Effector memory CD8-positive, alpha-beta T cell (primary cell): ENCODE measurements at regions not wholly inside any gene's neighbourhood (a gene's known extent, or its start where the extent isn't known, plus 50 kb on each side); places are given as distances from the start of the nearest gene placed in this dataset.

Experiments used
- ATAC-seq: fragments of 150-1000 bp; cut with Tn5 transposase; replicated peaks from 2 replicates; pipeline ENCODE4 v1.10.0; 2021; ENCODE audit warnings: mild to moderate bottlenecking, moderate library complexity
- DNase-seq, 3 experiments: peaks; one replicate each; pipeline ENCODE4 v3.0.0; 2021
- H3K27ac Mint-ChIP-seq, 2 donors: one replicate each; pipeline ENCODE4 v1.8.0; 2022; ENCODE audit warnings: mild to moderate bottlenecking in 2 of 2, mixed read lengths in 2 of 2, moderate library complexity in 2 of 2
- H3K27me3 Mint-ChIP-seq, 2 donors: one replicate each; pipeline ENCODE4 v1.8.0; 2022; ENCODE audit warnings: mixed read lengths in 2 of 2
- H3K36me3 Mint-ChIP-seq: one replicate; pipeline ENCODE4 v1.8.0; 2022; ENCODE audit warnings: mild to moderate bottlenecking, moderate library complexity, mixed read lengths; ENCODE audit not compliant: insufficient read depth
- H3K4me1 Mint-ChIP-seq, 2 donors: one replicate each; pipeline ENCODE4 v1.8.0; 2022; ENCODE audit warnings: low read depth in 2 of 2, mixed read lengths in 2 of 2
- H3K4me3 Mint-ChIP-seq, 2 donors: one replicate each; pipeline ENCODE4 v1.8.0; 2022; ENCODE audit warnings: mild to moderate bottlenecking in 2 of 2, mixed read lengths in 2 of 2, moderate library complexity in 2 of 2
- H3K9me3 Mint-ChIP-seq, 2 donors: one replicate each; pipeline ENCODE4 v1.8.0; 2022; ENCODE audit warnings: mixed read lengths in 2 of 2

GRCh38 chr12:115354007-115354890 is 670.3 kb upstream of the TBX3 start:
- H3K27ac Mint-ChIP-seq = no peak overlapping the region
- no peaks in the 10 kb centered on the region for H3K27me3 Mint-ChIP-seq
- H3K4me3 Mint-ChIP-seq = no peak overlapping the region
- H3K36me3 Mint-ChIP-seq = no peaks in the 10 kb centered on the region
- DNase-seq (no peak), ATAC-seq (no peak)
- H3K9me3 Mint-ChIP-seq = peaks cover 0 to 11% of the 10 kb centered on the region in 2 donors
- no peaks in the 10 kb centered on the region for H3K4me1 Mint-ChIP-seq

DNA sequence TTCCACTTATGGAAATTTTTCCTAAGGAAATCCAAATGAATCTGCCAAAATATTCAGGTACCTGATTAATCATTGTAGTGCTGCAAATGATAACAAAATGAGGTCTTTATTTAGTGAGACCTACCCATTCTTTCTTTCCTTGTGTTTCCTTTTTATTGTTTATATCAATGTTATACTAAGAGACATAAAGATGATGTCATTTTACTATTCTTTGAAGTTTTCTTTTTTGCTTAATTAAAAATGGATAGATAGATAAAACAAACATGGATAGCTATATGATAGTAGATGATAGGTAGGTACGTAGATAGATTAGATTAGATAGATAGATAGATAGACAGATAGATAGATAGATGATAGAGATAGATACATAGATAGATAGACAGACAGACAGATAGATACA is 669.5 kb upstream of the TBX3 start:
- Mint-ChIP-seq H3K36me3 (no peaks in the 10 kb centered on the region), H3K27me3 (no peaks in the 10 kb centered on the region), H3K4me3 (no peak overlapping the region), H3K27ac (no peak overlapping the region), H3K9me3 (peaks cover 0 to 9% of the 10 kb centered on the region in 2 donors), H3K4me1 (no peaks in the 10 kb centered on the region)
- ATAC-seq (no peak), DNase-seq (no peak)

DNA sequence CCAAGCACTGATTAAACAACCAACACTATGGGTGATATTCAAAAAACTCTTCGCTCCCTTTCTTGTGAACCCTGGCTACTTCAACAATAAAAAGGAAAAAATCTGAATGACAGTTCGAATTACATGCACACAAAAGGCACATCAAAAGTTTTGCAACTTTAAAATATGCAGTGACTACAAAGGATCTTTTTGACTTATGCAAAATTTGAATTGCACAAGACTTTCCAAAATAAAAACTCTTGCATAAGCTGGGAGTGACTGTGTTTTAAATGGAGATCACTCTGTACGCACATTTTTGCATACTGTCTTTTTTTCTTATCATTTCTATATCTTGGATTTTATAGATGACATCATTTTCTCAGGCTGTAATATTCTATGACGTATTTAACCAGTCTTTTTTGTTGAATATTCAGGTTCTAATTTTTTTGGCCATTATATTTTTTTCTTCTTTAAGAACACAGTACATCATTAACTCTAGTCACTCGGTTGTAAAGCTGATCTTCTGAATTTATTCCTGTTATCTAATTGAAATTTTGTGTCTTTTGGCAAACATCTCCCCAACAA is 667.6 kb upstream of the TBX3 start:
- Mint-ChIP-seq H3K4me3 (no peak overlapping the region), H3K36me3 (no peaks in the 10 kb centered on the region), H3K27me3 (no peaks in the 10 kb centered on the region), H3K27ac (no peak overlapping the region), H3K9me3 (peaks cover 8 to 11% of the 10 kb centered on the region in 2 donors), H3K4me1 (no peaks in the 10 kb centered on the region)
- ATAC-seq (no peak), DNase-seq (no peak)

GRCh38 chr12:115349711-115350110 is 665.7 kb upstream of the TBX3 start:
- Mint-ChIP-seq H3K27me3 (no peaks in the 10 kb centered on the region), H3K36me3 (no peaks in the 10 kb centered on the region), H3K4me1 (no peaks in the 10 kb centered on the region), H3K9me3 (peaks cover 4 to 11% of the 10 kb centered on the region in 2 donors), H3K27ac (no peak overlapping the region), H3K4me3 (no peak overlapping the region)
- no peak for ATAC-seq
- DNase-seq = no peak

GRCh38 chr12:115348301-115348700 is 664.3 kb upstream of the TBX3 start:
- Mint-ChIP-seq H3K4me3 (no peak overlapping the region), H3K9me3 (peaks cover 0 to 13% of the 10 kb centered on the region in 2 donors), H3K27ac (no peak overlapping the region), H3K36me3 (no peaks in the 10 kb centered on the region), H3K4me1 (no peaks in the 10 kb centered on the region), H3K27me3 (no peaks in the 10 kb centered on the region)
- ATAC-seq (no peak), DNase-seq (no peak)

- H3K4me1 Mint-ChIP-seq = no peaks in the 10 kb centered on the region
Measured at GRCh38 chr12:115343601-115344000, 659.6 kb upstream of the TBX3 start.

GRCh38 chr12:115343008-115343407 is 659.0 kb upstream of the TBX3 start:
- Mint-ChIP-seq H3K27ac (no peak overlapping the region), H3K27me3 (no peaks in the 10 kb centered on the region), H3K36me3 (no peaks in the 10 kb centered on the region), H3K4me3 (no peak overlapping the region), H3K9me3 (peaks cover 2 to 18% of the 10 kb centered on the region in 2 donors), H3K4me1 (no peaks in the 10 kb centered on the region)
- DNase-seq (no peak), ATAC-seq (no peak)

More at GRCh38 chr12:115343601-115344000, 659.6 kb upstream of the TBX3 start:
- Mint-ChIP-seq H3K4me3 (no peak overlapping the region), H3K27ac (no peak overlapping the region), H3K36me3 (no peaks in the 10 kb centered on the region), H3K9me3 (peaks cover 2 to 20% of the 10 kb centered on the region in 2 donors), H3K27me3 (no peaks in the 10 kb centered on the region)
- ATAC-seq (no peak), DNase-seq (no peak)

DNA sequence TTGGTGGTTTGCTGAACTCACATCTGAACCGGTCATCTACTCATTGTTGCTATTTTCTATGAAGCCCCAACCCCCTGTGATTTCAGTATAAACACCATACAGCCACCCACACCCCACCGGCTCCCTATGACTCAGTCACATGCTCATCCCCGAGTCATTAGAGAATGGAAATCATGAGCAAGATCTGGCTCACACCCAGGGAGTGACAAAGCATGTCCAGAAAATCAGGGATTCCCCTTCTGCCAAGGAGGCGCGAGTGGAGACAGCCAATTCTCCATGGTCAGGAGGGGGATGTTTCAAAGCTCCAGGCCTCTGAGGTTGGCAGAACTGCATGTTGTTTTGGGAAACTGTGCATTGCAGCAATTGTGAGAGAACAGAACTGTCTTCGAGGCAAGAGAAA is 657.5 kb upstream of the TBX3 start:
- ATAC-seq (no peak), DNase-seq (no peak)
- Mint-ChIP-seq H3K9me3 (peaks cover 2 to 10% of the 10 kb centered on the region in 2 donors), H3K4me3 (no peak overlapping the region), H3K36me3 (no peaks in the 10 kb centered on the region), H3K27me3 (no peaks in the 10 kb centered on the region), H3K27ac (no peak overlapping the region), H3K4me1 (no peaks in the 10 kb centered on the region)

DNA sequence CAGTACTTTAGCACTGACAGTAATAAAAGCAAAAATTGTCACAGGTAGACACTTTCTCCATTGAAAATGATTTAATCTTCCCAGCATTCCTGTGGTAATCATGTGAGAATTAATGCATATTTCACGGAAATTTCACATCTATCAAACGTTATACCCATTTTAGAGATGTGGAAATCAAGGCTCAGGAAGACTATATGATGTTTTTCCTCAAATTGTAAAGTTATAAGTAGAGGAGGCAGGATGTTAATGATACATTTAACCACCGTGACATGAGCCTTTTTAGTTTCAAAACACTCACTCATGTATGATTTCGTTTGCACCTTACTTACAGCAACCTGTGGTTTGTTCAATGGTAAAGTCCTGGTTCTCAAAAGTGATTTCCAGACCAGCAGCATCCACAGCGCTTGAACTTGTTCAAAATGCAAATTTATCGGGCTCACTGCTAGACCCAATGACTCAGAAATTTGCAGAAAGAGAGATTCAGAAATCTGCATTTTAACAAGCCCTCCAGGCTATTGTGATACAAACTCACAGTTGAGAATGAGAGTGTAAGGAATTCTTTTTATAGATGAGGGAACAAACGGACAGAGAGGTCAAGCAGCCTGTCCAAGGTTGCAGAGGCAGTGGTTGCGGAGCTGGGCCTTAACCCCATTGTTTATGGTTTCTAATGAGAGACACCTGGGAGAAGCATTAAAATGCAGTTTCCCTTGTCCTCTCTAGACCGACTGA is 654.8 kb upstream of the TBX3 start:
- DNase-seq (no peak), ATAC-seq (no peak)
- H3K4me1 Mint-ChIP-seq = no peaks in the 10 kb centered on the region
- no peaks in the 10 kb centered on the region for H3K27me3 Mint-ChIP-seq
- H3K4me3 Mint-ChIP-seq = no peak overlapping the region
- no peak overlapping the region for H3K27ac Mint-ChIP-seq
- peaks cover 2 to 24% of the 10 kb centered on the region in 2 donors for H3K9me3 Mint-ChIP-seq
- H3K36me3 Mint-ChIP-seq = no peaks in the 10 kb centered on the region

- no peaks in the 10 kb centered on the region for H3K36me3 Mint-ChIP-seq
- no peaks in the 10 kb centered on the region for H3K27me3 Mint-ChIP-seq
- peaks cover 2 to 19% of the 10 kb centered on the region in 2 donors for H3K9me3 Mint-ChIP-seq
- H3K27ac Mint-ChIP-seq = no peak overlapping the region
- DNase-seq (no peak), ATAC-seq (no peak)
- H3K4me3 Mint-ChIP-seq = no peak overlapping the region
- no peaks in the 10 kb centered on the region for H3K4me1 Mint-ChIP-seq
Measured at GRCh38 chr12:115337693-115338543, 653.9 kb upstream of the TBX3 start.

DNA sequence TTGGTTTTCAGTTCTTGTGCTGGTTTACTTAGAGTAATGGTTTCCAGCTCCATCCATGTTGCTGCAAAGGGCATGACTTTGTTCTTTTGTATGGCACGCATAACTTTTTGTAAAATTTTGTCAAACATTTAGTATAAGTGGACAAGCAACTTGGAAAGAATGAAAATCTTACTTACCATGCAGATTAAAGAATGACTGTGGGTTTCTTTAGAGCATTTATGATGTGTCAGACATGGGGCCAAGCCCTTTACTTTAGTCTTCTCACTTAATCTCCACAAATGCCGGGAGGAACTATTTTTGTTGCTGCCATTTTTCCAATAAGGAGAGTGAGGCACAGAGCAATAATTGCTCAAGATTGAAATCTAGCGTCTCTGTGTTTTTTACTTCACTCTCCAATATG is 652.5 kb upstream of the TBX3 start:
- no peak overlapping the region for H3K27ac Mint-ChIP-seq
- H3K9me3 Mint-ChIP-seq = peaks cover 2 to 15% of the 10 kb centered on the region in 2 donors
- DNase-seq (no peak), ATAC-seq (no peak)
- H3K4me3 Mint-ChIP-seq = no peak overlapping the region
- no peaks in the 10 kb centered on the region for H3K4me1 Mint-ChIP-seq
- no peaks in the 10 kb centered on the region for H3K27me3 Mint-ChIP-seq
- H3K36me3 Mint-ChIP-seq = no peaks in the 10 kb centered on the region

DNA sequence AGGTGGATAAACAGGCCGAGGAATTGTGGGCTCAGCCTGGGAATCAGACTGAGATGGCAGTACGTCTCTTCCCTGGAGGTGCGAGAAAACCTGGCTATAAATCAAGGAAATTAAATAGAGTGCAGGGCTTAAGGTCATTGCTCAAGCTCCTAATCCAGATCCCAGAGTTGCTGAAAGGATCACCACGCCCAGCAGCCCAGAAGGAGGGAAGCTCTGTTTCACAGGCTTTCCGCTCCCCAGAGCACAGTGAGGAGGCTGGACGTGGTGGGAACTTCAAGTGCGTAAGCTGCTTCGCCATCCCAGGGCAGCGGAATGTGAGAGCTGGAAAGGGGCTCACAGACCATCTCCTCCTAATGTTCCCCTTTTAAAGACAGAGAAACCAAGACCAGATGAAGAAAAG is 651.6 kb upstream of the TBX3 start:
- Mint-ChIP-seq H3K27me3 (no peaks in the 10 kb centered on the region), H3K27ac (no peak overlapping the region), H3K4me1 (no peaks in the 10 kb centered on the region), H3K9me3 (peaks cover 0 to 15% of the 10 kb centered on the region in 2 donors), H3K4me3 (no peak overlapping the region), H3K36me3 (no peaks in the 10 kb centered on the region)
- DNase-seq (no peak), ATAC-seq (no peak)

- no peak overlapping the region for H3K4me3 Mint-ChIP-seq
Measured at GRCh38 chr12:115335048-115335447, 651.1 kb upstream of the TBX3 start.

More at GRCh38 chr12:115335048-115335447, 651.1 kb upstream of the TBX3 start:
- H3K27ac Mint-ChIP-seq = no peak overlapping the region
- no peaks in the 10 kb centered on the region for H3K36me3 Mint-ChIP-seq
- DNase-seq (no peak), ATAC-seq (no peak)
- no peaks in the 10 kb centered on the region for H3K4me1 Mint-ChIP-seq
- H3K27me3 Mint-ChIP-seq = no peaks in the 10 kb centered on the region
- peaks cover 0 to 15% of the 10 kb centered on the region in 2 donors for H3K9me3 Mint-ChIP-seq
